ENCODE measurements at regions not wholly inside any gene's neighbourhood (a gene's known extent, or its start where the extent isn't known, plus 50 kb on each side); places are given as distances from the start of the nearest gene placed in this dataset.

DNA sequence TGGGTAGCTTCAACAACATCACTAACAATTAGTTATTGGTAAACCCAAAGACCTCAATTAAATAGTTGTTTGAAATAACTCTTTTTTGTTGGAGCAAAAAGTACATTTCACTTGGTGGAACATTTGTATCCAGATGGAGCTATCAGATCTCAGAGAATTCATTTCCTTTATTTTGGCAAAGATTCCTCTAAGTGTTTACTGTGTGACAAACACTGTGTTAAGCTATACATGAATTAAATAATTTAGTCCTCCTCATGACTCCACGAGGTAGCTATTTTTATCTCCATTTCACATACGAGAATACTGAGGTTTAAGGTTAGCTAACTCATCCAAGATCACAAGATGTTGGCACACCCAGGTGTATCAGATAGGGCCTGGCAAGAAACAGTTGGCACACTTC lies 104.0 kb upstream of the IMMP2L start:
- no peaks in the 10 kb centered on the region for H3K27me3 ChIP-seq
- H3K4me3 ChIP-seq, result no peak overlapping the region
- intact Hi-C loops (cut with DNase I; ENCODE audit: low total_unique reads), result no loop called here
- no peak for DNase-seq
- no peaks in the 10 kb centered on the region for H3K4me1 ChIP-seq
- no peaks in the 10 kb centered on the region for H3K9me3 ChIP-seq
- TF ChIP-seq, protein P1, sequence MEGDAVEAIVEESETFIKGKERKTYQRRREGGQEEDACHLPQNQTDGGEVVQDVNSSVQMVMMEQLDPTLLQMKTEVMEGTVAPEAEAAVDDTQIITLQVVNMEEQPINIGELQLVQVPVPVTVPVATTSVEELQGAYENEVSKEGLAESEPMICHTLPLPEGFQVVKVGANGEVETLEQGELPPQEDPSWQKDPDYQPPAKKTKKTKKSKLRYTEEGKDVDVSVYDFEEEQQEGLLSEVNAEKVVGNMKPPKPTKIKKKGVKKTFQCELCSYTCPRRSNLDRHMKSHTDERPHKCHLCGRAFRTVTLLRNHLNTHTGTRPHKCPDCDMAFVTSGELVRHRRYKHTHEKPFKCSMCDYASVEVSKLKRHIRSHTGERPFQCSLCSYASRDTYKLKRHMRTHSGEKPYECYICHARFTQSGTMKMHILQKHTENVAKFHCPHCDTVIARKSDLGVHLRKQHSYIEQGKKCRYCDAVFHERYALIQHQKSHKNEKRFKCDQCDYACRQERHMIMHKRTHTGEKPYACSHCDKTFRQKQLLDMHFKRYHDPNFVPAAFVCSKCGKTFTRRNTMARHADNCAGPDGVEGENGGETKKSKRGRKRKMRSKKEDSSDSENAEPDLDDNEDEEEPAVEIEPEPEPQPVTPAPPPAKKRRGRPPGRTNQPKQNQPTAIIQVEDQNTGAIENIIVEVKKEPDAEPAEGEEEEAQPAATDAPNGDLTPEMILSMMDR (IDR thresholded peaks at IDR 0.05), result no peak
- TF ChIP-seq POLR2A (IDR thresholded peaks at IDR 0.05), result no peak
- 49 to 62% methylated on average over 2 of the region's 2 CpGs for WGBS, 2 donors
- no peak overlapping the region for H3K27ac ChIP-seq
- H3K36me3 ChIP-seq (ENCODE audit: low read depth, missing control alignments), result no peaks in the 10 kb centered on the region

DNA sequence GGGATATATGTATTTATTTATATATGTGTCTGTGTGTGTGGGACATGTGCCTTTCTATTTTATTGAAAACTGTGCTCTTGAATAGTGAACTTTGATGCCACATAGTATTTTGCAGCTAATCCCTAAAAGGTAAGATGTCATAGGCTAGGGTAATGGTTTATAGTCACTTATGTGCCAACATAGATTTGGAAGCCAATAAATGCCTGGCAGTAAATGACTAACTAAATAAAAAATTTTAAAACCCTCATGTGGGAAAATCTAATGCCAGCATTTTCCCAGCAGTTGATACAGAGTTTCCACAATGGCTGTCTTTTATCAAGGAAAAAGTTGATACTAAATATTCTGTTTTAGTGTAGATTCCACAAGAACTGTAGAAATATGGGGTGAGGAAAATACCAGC lies 101.5 kb upstream of the IMMP2L start:
- intact Hi-C loops (cut with DNase I; ENCODE audit: low total_unique reads), result no loop called here
- TF ChIP-seq, protein P1 (IDR thresholded peaks at IDR 0.05), result no peak
- no peak for TF ChIP-seq POLR2A (IDR thresholded peaks at IDR 0.05)
- Histone ChIP-seq H3K4me1 (no peaks in the 10 kb centered on the region), H3K36me3 (ENCODE audit: low read depth, missing control alignments) (no peaks in the 10 kb centered on the region), H3K9me3 (no peaks in the 10 kb centered on the region), H3K4me3 (no peak overlapping the region), H3K27ac (no peak overlapping the region), H3K27me3 (no peaks in the 10 kb centered on the region)
- DNase-seq, result peak; percentile 18

GRCh38 chr7:111662386-111662785 lies 100.1 kb upstream of the IMMP2L start:
- H3K27ac ChIP-seq, result no peak overlapping the region
- 89 to 91% methylated on average over 2 of the region's 2 CpGs for WGBS, 2 donors
- H3K9me3 ChIP-seq, result no peaks in the 10 kb centered on the region
- no peak overlapping the region for H3K4me3 ChIP-seq
- no peaks in the 10 kb centered on the region for H3K4me1 ChIP-seq
- intact Hi-C loops (cut with DNase I; ENCODE audit: low total_unique reads), result no loop called here
- TF ChIP-seq POLR2A (IDR thresholded peaks at IDR 0.05), result no peak
- TF ChIP-seq, protein P1 (IDR thresholded peaks at IDR 0.05), result no peak
- no peaks in the 10 kb centered on the region for H3K36me3 ChIP-seq (ENCODE audit: low read depth, missing control alignments)
- no peaks in the 10 kb centered on the region for H3K27me3 ChIP-seq
- DNase-seq, result no peak

- H3K27me3 ChIP-seq, result no peaks in the 10 kb centered on the region
- H3K4me3 ChIP-seq, result no peak overlapping the region
- H3K4me1 ChIP-seq, result no peaks in the 10 kb centered on the region
- H3K36me3 ChIP-seq (ENCODE audit: low read depth, missing control alignments), result no peaks in the 10 kb centered on the region
- H3K27ac ChIP-seq, result no peak overlapping the region
- no peaks in the 10 kb centered on the region for H3K9me3 ChIP-seq
- TF ChIP-seq, protein P1 (IDR thresholded peaks at IDR 0.05), result no peak
- TF ChIP-seq POLR2A (IDR thresholded peaks at IDR 0.05), result no peak
- intact Hi-C loops (cut with DNase I; ENCODE audit: low total_unique reads), result no loop called here
- 76 to 83% methylated on average over 1 of the region's 1 CpG for WGBS, 2 donors
- DNase-seq, result no peak
Observed at GRCh38 chr7:111660478-111660877, 98.2 kb upstream of the IMMP2L start.

DNA sequence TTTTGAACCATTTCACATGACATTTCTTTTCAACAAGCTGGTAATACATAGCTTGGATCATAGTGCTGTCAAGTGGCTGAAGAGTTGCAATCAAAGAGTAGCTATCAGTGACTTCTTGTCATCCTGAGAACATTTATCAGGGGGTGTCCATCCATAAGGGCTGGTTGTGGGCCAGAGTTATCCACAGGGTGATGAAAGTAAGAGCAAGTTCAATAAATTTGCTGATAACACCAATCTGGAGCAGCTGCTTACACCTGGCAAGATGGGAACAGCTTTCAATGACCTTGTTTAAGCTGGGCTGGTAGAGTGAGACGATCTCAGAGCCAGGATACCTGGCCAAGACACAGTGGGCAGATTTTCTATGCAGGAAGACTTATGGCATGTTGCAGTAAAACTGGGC lies 96.3 kb upstream of the IMMP2L start:
- DNase-seq, result no peak
- no peak overlapping the region for H3K27ac ChIP-seq
- no peaks in the 10 kb centered on the region for H3K27me3 ChIP-seq
- no peaks in the 10 kb centered on the region for H3K4me1 ChIP-seq
- intact Hi-C loops (cut with DNase I; ENCODE audit: low total_unique reads), result no loop called here
- H3K36me3 ChIP-seq (ENCODE audit: low read depth, missing control alignments), result no peaks in the 10 kb centered on the region
- H3K4me3 ChIP-seq, result no peak overlapping the region
- 37 to 43% methylated on average over 1 of the region's 1 CpG for WGBS, 2 donors
- no peaks in the 10 kb centered on the region for H3K9me3 ChIP-seq
- TF ChIP-seq, protein P1 (IDR thresholded peaks at IDR 0.05), result no peak
- TF ChIP-seq POLR2A (IDR thresholded peaks at IDR 0.05), result no peak

Measured in testis (tissue), 2 donors.